HG03378 (cell line): ENCODE measurements at regions not wholly inside any gene's neighbourhood (a gene's known extent, or its start where the extent isn't known, plus 50 kb on each side); places are given as distances from the start of the nearest gene placed in this dataset.
"Not testable (repeated sequence)": the region's sequence is repeated elsewhere in the genome, so short reads cannot be mapped to it uniquely, and the experiment has no call there.

Experiments used
- ATAC-seq: cut with Tn5 transposase; IDR thresholded peaks from one replicate; pipeline ENCODE4 v1.9.1; 2021; ENCODE audit warnings: mild to moderate bottlenecking, moderate library complexity; ENCODE audit not compliant: unreplicated experiment

GRCh38 chr5:94102849-94103248 lies 361.4 kb upstream of the POU5F2 start:
- no peak for ATAC-seq

GRCh38 chr5:94097384-94097783 lies 356.0 kb upstream of the POU5F2 start:
- ATAC-seq: not testable (repeated sequence)

GRCh38 chr5:94094793-94095441 lies 353.5 kb upstream of the POU5F2 start:
- no peak for ATAC-seq

DNA sequence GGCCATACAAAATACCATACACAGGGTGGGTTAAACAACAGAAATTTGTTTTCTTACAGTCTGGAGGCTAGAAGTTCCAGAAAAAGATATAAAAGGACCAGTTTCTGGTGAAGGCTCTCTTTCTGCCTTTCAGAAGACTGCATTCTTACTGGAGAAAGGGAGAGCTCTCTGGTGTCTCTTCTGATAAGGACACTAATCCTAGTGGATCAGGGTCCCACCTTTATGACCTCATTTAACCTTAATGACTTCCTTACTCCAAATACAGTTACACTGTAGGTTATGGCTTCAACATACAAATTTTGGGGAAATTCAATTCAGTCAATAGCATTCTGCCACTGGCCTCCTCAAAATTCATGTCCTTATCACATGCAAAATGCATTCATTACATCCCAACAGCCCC lies 351.9 kb upstream of the POU5F2 start:
- ATAC-seq: no peak

DNA sequence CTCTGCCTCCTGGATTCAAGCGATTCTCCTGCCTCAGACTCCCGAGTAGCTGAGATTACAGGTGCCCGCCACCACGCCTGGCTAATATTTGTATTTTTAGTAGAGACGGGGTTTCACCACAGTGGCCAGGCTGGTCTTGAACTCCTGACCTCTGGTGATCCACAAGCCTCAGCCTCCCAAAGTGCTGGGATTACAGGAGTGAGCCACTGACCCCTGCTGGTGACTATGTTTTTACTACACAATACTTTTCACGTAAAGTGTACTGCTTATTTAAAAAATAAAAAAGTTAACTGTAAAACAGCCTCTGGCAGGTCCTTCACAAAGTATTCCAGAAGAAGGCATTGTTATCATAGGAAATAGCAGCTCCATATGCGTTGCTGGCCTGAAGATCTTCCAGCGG lies 345.2 kb upstream of the POU5F2 start:
- not testable (repeated sequence) for ATAC-seq

- ATAC-seq: no peak
Measured at GRCh38 chr5:94086194-94086593, 344.8 kb upstream of the POU5F2 start.

GRCh38 chr5:94082405-94082804 lies 341.0 kb upstream of the POU5F2 start:
- no peak for ATAC-seq

- ATAC-seq: no peak
Measured at GRCh38 chr5:94081088-94081487, 339.7 kb upstream of the POU5F2 start.

DNA sequence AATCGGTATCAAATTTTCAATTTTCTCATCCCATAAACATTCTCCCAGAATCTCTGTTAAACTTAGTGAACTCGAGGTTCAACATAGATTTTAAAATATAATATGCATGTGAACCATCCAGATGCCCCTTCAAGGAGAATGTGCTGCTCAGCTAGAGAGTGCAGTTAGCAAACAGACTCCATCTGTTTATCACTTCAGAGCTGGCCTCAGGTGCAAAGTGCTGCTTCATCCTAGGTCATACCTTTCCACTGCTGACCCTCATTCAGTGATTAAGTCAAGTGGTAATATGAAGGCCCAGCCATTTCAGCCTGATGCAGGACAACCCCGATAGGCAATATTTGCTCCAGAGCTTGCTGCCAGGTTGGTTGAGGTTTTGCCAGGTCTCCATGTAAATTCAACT lies 339.0 kb upstream of the POU5F2 start:
- ATAC-seq: no peak

DNA sequence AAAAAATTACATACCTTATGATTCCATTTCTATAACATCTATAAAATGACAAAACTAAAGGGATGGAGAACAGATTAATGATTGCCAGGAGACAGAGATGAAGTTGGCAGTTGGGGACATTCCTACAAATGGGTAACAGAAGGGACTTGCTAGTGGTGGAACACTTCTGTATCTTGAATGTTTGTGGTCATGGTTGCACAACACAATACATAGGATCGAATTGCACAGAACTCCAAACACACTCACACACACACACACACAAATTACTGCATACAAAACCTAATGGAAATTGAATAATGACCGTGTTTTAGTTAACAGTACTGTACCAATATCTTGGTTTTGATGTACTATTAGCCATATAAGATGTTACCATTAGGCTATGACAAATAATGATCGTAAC lies 330.7 kb upstream of the POU5F2 start:
- no peak for ATAC-seq

DNA sequence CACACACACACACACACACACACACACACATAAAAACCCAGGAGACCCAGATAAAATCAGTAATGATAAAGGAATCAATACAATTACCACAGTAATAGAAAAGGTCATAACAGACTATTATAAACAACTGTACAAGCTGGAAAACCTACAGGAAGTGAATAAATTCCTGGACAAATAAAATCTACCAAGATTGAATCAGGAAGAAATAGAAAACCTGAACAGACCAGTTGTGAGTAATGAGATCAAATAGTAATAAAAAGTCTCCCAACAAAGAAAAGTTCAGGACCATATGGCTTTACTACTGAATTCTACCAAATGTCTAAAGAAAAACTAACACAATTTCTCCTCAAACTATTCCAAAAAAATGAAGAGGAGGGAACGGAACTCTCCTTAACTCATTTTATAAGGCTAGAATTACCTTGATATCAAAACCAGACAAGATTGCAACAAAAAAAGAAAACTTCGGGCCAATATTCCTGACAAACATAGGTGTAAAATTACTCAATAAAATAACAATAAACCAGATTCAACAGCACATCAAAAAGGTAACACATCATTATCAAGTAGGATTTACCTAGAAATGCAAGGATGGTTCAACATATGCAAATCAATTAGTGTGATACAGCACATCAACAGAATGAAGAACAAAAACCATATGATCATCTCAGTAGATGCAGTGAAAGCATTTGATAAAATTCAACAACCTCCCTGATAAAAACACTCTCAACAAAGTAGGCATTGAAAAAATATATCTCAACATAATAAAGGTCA lies 325.2 kb upstream of the POU5F2 start:
- no peak for ATAC-seq

DNA sequence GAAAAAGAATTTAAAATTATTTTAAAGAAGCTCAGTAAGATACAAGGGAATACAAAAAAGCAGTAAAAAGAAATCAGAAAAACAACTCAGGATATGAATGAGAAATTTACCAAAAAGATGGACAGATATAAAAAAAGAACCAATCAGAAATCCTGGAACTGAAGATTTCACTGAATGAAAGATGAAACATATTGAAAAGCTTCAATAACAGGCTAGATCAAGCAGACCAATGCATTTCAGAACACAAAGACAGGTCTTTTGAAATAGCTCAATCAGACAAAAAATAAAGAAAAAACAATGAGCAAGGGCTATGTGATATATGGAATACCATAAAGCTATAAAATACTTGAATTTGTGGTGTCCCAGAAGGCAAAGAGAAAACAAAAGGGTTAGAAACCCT lies 322.6 kb upstream of the POU5F2 start:
- no peak for ATAC-seq

DNA sequence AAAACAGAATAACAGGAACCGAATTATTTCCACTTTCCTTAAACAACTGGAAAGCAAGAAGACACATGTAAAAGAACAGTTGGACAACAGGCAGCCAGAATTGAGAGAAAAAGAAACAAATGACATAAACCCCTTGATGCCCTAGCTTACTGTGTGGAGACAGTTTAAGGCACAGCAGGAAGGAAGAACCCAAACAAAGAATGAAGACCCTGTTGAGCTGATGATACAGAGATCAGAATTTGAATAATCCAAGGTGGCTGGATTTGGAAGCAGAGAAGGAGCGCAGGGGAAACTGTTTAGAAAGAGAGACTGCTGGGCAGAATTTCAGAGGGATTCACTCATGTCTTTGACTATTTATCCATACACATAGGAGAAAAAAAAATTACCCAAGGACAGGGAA lies 316.3 kb upstream of the POU5F2 start:
- no peak for ATAC-seq

- ATAC-seq: no peak
Measured at GRCh38 chr5:94057217-94057616, 315.8 kb upstream of the POU5F2 start.

- ATAC-seq: peak; percentile 48
Measured at GRCh38 chr5:94049307-94049922, 308.0 kb upstream of the POU5F2 start.

GRCh38 chr5:94045839-94046782 lies 304.7 kb upstream of the POU5F2 start:
- ATAC-seq: no peak

GRCh38 chr5:94043311-94043710 lies 301.9 kb upstream of the POU5F2 start:
- no peak for ATAC-seq

DNA sequence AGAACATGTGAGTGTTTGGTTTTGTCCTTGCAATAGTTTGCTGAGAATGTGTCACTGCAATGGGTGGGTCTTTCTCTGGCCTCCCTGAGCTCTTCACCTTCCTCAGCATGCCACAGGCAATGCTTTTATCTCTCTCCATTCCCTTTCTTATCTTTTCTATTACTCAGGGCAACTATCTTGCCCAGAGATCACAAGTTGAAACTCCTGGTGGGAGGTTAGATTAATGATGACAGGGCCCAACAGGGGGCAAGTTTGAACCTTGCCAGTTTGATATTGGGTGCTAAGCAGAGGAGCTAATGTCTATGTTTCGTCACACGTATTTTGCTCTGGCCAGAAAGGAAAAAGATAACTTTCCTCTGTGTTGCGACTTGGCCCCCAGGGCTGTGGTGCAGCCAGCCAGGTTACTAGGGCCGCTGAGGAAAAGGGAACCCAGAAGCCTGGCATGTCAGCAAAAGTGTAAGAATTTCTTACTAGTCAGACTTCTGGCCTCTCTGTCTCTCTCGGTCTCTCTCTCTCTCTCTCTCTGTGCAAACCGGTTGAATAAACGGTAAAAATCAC lies 299.3 kb upstream of the POU5F2 start:
- no peak for ATAC-seq

DNA sequence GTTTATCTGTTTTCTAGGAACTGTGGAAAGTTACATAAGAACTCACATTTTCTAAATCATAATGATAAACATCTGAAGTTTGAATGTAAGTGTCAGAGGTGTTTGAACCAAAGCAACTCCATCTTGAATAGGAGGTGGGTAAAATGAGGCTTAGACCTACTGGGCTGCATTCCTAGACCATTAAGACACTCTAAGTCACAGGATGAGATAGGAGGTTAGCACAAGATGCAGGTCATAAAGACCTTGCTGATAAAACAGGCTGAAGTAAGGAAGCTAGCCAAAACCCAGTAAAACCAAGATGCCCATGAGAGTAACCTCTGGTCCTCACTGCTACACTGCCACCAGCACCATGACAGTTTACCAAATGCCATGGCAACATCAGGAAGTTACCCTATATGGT lies 297.7 kb upstream of the POU5F2 start:
- no peak for ATAC-seq

DNA sequence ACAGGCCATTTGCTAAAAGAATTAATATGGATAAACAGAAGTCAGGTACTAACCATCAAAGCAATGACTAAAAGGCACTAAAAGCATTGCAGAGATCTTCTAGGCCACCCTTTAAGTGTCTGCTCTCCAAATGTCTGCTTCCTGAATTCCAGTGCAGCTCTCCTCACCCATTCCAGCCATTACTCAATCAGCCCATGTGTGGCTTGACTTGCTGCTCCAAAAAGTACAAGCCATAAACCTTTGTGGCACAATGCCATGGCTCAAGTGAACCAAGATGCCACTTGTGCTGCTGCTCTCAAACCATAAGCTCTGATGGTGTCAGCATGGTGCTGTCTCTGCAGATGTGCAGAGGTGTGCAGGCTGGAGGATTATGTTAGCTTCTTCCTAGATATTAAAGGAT lies 290.2 kb upstream of the POU5F2 start:
- no peak for ATAC-seq

GRCh38 chr5:94028001-94028400 lies 286.6 kb upstream of the POU5F2 start:
- ATAC-seq: no peak
